ENCODE measurements at regions not wholly inside any gene's neighbourhood (a gene's known extent, or its start where the extent isn't known, plus 50 kb on each side); places are given as distances from the start of the nearest gene placed in this dataset.
A peak's percentile ranks its signal among the peaks of the same experiment; 100 is the strongest.
"Not testable (repeated sequence)": the region's sequence is repeated elsewhere in the genome, so short reads cannot be mapped to it uniquely, and the experiment has no call there.

GRCh38 chr17:45584092-45585036 is 93.8 kb upstream of the PLEKHM1 start:
- Histone ChIP-seq H3K18ac (ENCODE audit: low read length) (peak overlapping the region; percentile 87), H2AFZ (ENCODE audit: low read length) (peak overlapping the region; percentile 85), H2BK5ac (ENCODE audit: low read length) (peak overlapping the region; percentile 87), H2BK12ac (ENCODE audit: low read length) (no peak overlapping the region), H3K4me1 (ENCODE audit: control insufficient read depth in 2 of 2, insufficient read depth in 1 of 2, low read depth in 1 of 2, low read length in 2 of 2) (peaks cover 1 to 6% of the 10 kb centered on the region in 2 donors), H3K4me3 (ENCODE audit: low read length in 2 of 2) (peak overlapping the region; percentile 84 to 93), H3K4me2 (ENCODE audit: insufficient read depth, low read length, poor library complexity, severe bottlenecking) (peak overlapping the region; percentile 94), H3K79me1 (ENCODE audit: low read depth, low read length) (peaks cover 16% of the 10 kb centered on the region), H3K36me3 (replicated peaks in 1 of 2; ENCODE audit: control insufficient read depth in 2 of 2, insufficient read depth in 2 of 2, low read length in 2 of 2) (peaks cover 2 to 33% of the 10 kb centered on the region in 2 donors), H4K91ac (ENCODE audit: low read depth, low read length, poor library complexity) (peak overlapping the region; percentile 96), H2AK5ac (ENCODE audit: low read depth, low read length) (peak overlapping the region; percentile 61), H3K23ac (ENCODE audit: low read depth, low read length, poor library complexity) (peak overlapping the region; percentile 40), H3K27ac (replicated peaks; ENCODE audit: low read length) (peak overlapping the region; percentile 84), H3K4ac (ENCODE audit: low read length) (peak overlapping the region; percentile 23), H4K8ac (ENCODE audit: low read depth, low read length) (peak overlapping the region; percentile 92), H2BK15ac (ENCODE audit: low read length) (peak overlapping the region; percentile 79), H3K27me3 (ENCODE audit: control insufficient read depth in 3 of 3, insufficient read depth in 3 of 3, low read depth in 1 of 3, low read length in 3 of 3) (no peaks in the 10 kb centered on the region), H2BK120ac (ENCODE audit: low read depth, low read length) (peak overlapping the region; percentile 5), H3K14ac (ENCODE audit: low read length) (peak overlapping the region; percentile 100), H3K9ac (ENCODE audit: low read depth, low read length, poor library complexity) (peak overlapping the region; percentile 95), H3K9me3 (replicated peaks in 1 of 2; ENCODE audit: control insufficient read depth in 2 of 2, insufficient read depth in 1 of 2, low read depth in 1 of 2, low read length in 2 of 2) (no peaks in the 10 kb centered on the region)
- DNase-seq (ENCODE audit: low spot score) = peak; percentile 68
- no CpG with 5 or more reads among the region's 62 CpGs for WGBS, 2 donors (ENCODE audit: extremely low coverage in 2 of 2, insufficient read length in 2 of 2, insufficient replicate concordance in 1 of 2)

- H3K18ac ChIP-seq (ENCODE audit: low read length); H2BK12ac ChIP-seq (ENCODE audit: low read length); H3K27me3 ChIP-seq (ENCODE audit: control insufficient read depth in 3 of 3, insufficient read depth in 3 of 3, low read depth in 1 of 3, low read length in 3 of 3); H2AK5ac ChIP-seq (ENCODE audit: low read depth, low read length); H3K4me1 ChIP-seq (ENCODE audit: control insufficient read depth in 2 of 2, insufficient read depth in 1 of 2, low read depth in 1 of 2, low read length in 2 of 2); H2BK120ac ChIP-seq (ENCODE audit: low read depth, low read length); H3K14ac ChIP-seq (ENCODE audit: low read length); H3K9me3 ChIP-seq (replicated peaks in 1 of 2; ENCODE audit: control insufficient read depth in 2 of 2, insufficient read depth in 1 of 2, low read depth in 1 of 2, low read length in 2 of 2); H3K79me1 ChIP-seq (ENCODE audit: low read depth, low read length); H4K8ac ChIP-seq (ENCODE audit: low read depth, low read length); H2BK15ac ChIP-seq (ENCODE audit: low read length); H3K23ac ChIP-seq (ENCODE audit: low read depth, low read length, poor library complexity); H3K4ac ChIP-seq (ENCODE audit: low read length): not testable (repeated sequence)
- H3K4me2 ChIP-seq (ENCODE audit: insufficient read depth, low read length, poor library complexity, severe bottlenecking) = peak overlapping the region; percentile 40
- H4K91ac ChIP-seq (ENCODE audit: low read depth, low read length, poor library complexity) = peak overlapping the region; percentile 96
- no CpG with 5 or more reads among the region's 56 CpGs for WGBS, 2 donors (ENCODE audit: extremely low coverage in 2 of 2, insufficient read length in 2 of 2, insufficient replicate concordance in 1 of 2)
- H3K36me3 ChIP-seq (replicated peaks in 1 of 2; ENCODE audit: control insufficient read depth in 2 of 2, insufficient read depth in 2 of 2, low read length in 2 of 2) = peaks cover 2 to 25% of the 10 kb centered on the region in 2 donors
- H2AFZ ChIP-seq (ENCODE audit: low read length) = peak overlapping the region; percentile 85
- H3K4me3 ChIP-seq (ENCODE audit: low read length in 2 of 2) = peak overlapping the region; percentile 84 to 93
- H3K9ac ChIP-seq (ENCODE audit: low read depth, low read length, poor library complexity) = peak overlapping the region; percentile 95
- peak; percentile 80 for DNase-seq (ENCODE audit: low spot score)
- peak overlapping the region; percentile 84 for H3K27ac ChIP-seq (replicated peaks; ENCODE audit: low read length)
- peak overlapping the region; percentile 87 for H2BK5ac ChIP-seq (ENCODE audit: low read length)
These were observed 94.7 kb upstream of the PLEKHM1 start for GRCh38 chr17:45585037-45585733.

- H4K91ac ChIP-seq (ENCODE audit: low read depth, low read length, poor library complexity); H3K23ac ChIP-seq (ENCODE audit: low read depth, low read length, poor library complexity); H3K4me1 ChIP-seq (ENCODE audit: control insufficient read depth in 2 of 2, insufficient read depth in 1 of 2, low read depth in 1 of 2, low read length in 2 of 2); H2BK12ac ChIP-seq (ENCODE audit: low read length); DNase-seq (ENCODE audit: low spot score); H3K14ac ChIP-seq (ENCODE audit: low read length); H2AK5ac ChIP-seq (ENCODE audit: low read depth, low read length); H3K27me3 ChIP-seq (ENCODE audit: control insufficient read depth in 3 of 3, insufficient read depth in 3 of 3, low read depth in 1 of 3, low read length in 3 of 3); H3K4ac ChIP-seq (ENCODE audit: low read length); H2BK120ac ChIP-seq (ENCODE audit: low read depth, low read length); H2BK5ac ChIP-seq (ENCODE audit: low read length); H3K79me1 ChIP-seq (ENCODE audit: low read depth, low read length); H3K27ac ChIP-seq (replicated peaks; ENCODE audit: low read length); H2BK15ac ChIP-seq (ENCODE audit: low read length); H4K8ac ChIP-seq (ENCODE audit: low read depth, low read length); H3K9me3 ChIP-seq (replicated peaks in 1 of 2; ENCODE audit: control insufficient read depth in 2 of 2, insufficient read depth in 1 of 2, low read depth in 1 of 2, low read length in 2 of 2): not testable (repeated sequence)
- Histone ChIP-seq H3K18ac (ENCODE audit: low read length) (peak overlapping the region; percentile 95), H3K4me3 (ENCODE audit: low read length in 2 of 2) (peak overlapping the region; percentile 76 to 93), H3K9ac (ENCODE audit: low read depth, low read length, poor library complexity) (peak overlapping the region; percentile 77), H3K36me3 (replicated peaks in 1 of 2; ENCODE audit: control insufficient read depth in 2 of 2, insufficient read depth in 2 of 2, low read length in 2 of 2) (peaks cover 2 to 20% of the 10 kb centered on the region in 2 donors), H3K4me2 (ENCODE audit: insufficient read depth, low read length, poor library complexity, severe bottlenecking) (peak overlapping the region; percentile 49), H2AFZ (ENCODE audit: low read length) (peak overlapping the region; percentile 77)
- no CpG with 5 or more reads among the region's 62 CpGs for WGBS, 2 donors (ENCODE audit: extremely low coverage in 2 of 2, insufficient read length in 2 of 2, insufficient replicate concordance in 1 of 2)
These were observed 95.5 kb upstream of the PLEKHM1 start for GRCh38 chr17:45585794-45586650.
